GM12865 (cell line): ENCODE measurements at regions not wholly inside any gene's neighbourhood (a gene's known extent, or its start where the extent isn't known, plus 50 kb on each side); places are given as distances from the start of the nearest gene placed in this dataset.

Experiments
- DNase-seq: peaks from one replicate; pipeline ENCODE4 v3.0.0; 2010; ENCODE audit warnings: low read depth
- H3K4me3 ChIP-seq: 2 replicates; pipeline ENCODE4 v1.5.1; 2011; ENCODE audit warnings: mild to moderate bottlenecking, low read depth, low read length, control low read depth
- CTCF ChIP-seq: IDR thresholded peaks from 2 replicates; pipeline ENCODE4 v1.5.1; 2011; ENCODE audit warnings: low read length, control low read depth, low read depth, inconsistent platforms; ENCODE audit not compliant: insufficient read depth; ENCODE audit errors: missing control alignments

DNA sequence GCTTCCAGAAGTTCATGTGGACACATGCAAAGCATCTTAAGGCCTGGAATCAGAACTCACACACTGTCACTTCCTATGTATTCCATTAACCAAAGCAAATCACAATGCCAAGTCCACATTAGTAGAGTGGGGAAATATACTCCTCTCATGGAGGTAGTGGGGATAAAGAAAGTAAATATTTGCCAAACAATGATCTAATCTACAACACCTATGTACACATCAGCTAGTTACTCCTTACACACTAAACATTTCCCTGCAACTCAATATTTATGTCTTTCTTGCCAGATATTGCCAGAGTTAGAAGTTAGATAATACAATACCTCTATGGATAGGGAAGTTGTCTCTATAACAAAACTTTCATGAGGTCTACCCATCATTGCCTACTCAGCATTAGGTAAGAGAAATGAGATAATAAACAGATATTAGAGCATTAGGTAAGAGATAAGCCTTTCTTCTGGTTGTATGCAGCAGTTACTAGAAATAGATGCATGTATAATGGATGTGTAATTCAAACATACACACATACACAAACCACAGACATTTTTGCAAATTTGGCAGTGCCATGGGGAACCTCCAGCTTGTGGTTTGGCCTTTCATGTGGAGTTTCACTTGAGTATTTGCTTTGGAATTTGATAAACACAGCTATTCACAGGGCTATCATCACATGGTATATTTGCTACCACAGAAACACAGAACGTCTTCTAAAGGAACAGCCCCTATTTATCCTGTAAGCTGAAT, 196.5 kb downstream of the TLE1 start:
- TF ChIP-seq CTCF, result no peak
- no peak for DNase-seq

DNA sequence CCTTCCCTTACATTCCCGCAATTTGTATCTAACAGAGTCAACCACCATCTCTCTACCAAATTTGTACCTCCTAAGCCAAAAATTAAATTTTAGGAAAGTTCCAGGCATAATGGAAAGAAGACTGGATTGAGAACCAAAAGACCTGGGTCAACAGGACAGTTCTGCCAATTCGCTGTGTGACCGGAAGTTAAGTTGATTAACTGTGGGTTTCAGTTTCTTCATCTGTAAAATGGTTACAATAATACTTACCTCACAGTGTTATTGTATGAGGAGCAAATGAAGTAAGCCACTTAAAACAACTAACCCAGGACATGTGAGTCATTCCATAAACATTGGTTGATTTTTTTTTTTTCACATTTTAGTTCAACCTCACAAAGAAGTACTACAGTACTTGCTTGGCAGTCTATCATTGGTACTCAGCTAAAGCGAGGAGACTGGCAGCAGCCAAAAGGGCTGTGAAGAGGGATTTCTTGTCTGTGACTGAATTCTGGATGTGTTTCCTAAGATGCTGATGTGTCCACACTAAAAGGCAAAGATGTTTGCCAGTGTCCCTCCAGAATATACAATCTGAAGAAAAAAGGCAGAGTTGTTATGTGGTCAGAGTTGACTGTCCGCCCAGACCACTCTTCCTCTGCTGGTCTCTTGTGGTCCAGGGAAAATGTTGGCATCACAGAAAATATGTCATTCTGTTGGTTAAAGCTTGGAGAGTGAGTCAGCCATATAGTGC, 198.6 kb downstream of the TLE1 start:
- H3K4me3 ChIP-seq, result no peak overlapping the region
- DNase-seq, result no peak
- TF ChIP-seq CTCF, result no peak

More for the DNA sequence above, 196.5 kb downstream of the TLE1 start:
- no peak overlapping the region for H3K4me3 ChIP-seq

GRCh38 chr9:81489046-81489445, 200.3 kb downstream of the TLE1 start:
- TF ChIP-seq CTCF, result no peak
- H3K4me3 ChIP-seq, result no peak overlapping the region
- DNase-seq, result no peak

DNA sequence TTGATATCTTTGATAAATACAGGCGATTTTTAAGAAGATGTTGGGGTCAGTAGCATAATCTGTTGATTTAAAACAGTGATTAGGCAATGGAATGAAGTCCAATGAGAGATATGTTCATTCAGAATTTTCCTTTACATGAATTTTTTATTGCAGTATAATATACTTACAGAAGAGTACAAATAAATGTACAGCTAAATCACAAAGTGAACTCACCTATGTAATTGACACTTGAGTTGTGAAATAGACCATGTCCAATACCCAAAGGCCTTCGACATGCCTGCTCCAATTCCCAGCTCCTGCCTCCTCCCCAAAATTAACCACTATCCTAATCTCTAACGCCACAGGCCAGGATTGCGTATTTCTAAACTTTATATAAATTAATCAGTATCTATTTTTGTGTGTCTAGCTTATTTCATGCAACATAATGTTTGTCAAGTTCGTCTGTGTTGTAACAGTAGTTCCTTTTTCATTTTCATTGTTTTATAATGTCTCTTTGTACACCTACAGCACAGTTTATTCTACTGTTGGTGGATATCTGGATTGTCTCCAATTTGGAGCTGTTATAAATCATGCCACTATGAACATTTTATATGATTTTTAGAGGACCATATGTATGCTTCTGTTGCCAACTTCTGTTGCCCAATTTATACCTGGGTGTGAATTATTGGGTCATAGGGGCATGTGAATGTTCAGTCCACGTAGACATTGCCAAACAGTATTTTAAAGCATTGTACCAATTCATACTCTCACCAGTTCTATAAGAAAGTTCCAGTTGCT, 208.3 kb downstream of the TLE1 start:
- no peak for DNase-seq
- H3K4me3 ChIP-seq, result no peak overlapping the region
- no peak for TF ChIP-seq CTCF

DNA sequence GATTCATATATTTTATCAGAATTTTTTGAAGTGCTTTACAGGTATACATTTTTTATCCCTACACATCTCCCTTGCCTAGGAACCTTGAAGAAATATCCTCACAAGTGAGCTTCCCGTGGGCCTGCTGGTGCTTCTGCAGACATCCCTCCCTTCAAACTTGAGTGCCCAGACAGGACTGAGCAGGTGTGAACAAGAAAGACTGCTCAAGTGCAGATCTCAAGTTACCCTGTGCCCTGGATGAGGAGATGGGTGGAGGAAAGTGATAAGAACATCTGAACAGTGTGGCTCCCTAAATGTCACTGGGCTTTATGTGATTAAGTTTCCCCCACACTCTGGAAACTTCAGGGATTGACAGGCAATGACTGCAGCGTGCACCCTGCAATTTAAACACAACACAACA, 209.8 kb downstream of the TLE1 start:
- DNase-seq, result no peak
- no peak for TF ChIP-seq CTCF

DNA sequence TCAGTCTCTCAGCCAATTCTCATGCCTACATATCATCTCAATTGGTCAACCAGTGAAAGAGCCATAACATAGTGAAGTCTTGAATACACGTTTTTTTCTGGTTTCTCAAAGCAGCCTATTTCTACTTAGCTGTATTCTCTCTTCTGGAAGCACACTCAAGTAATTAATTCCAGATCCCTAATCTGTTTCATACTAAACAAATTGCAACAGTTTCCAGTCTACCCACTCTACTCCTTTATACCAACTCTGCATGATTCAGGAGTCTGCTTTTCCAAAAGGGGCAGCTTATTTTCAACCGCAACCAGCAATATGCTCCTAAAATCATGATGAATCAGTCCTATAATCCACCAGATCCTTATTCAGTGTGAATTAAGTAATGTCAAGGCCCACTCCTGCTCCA, 211.7 kb downstream of the TLE1 start:
- DNase-seq, result no peak
- no peak for TF ChIP-seq CTCF
- H3K4me3 ChIP-seq, result no peak overlapping the region

More for the DNA sequence above, 209.8 kb downstream of the TLE1 start:
- no peak overlapping the region for H3K4me3 ChIP-seq
